Erythroblast (primary cell): ENCODE measurements at regions not wholly inside any gene's neighbourhood (a gene's known extent, or its start where the extent isn't known, plus 50 kb on each side); places are given as distances from the start of the nearest gene placed in this dataset.

ENCODE experiments used
- GATA1 ChIP-seq: IDR thresholded peaks from 2 replicates; pipeline ENCODE4 v1.6.1; 2011; ENCODE audit warnings: low read depth, mild to moderate bottlenecking, control low read depth, low read length, moderate library complexity
- POLR2A ChIP-seq: IDR thresholded peaks from 2 replicates; pipeline ENCODE4 v1.6.1; 2011; ENCODE audit warnings: mild to moderate bottlenecking, low read length

- no peak for TF ChIP-seq POLR2A
- no peak for TF ChIP-seq GATA1
These were observed 433.9 kb upstream of the CPEB2 start for GRCh38 chr4:14568351-14568750.
